CD4-positive, alpha-beta T cell treated with Interferon gamma for 1 hour (primary cell): ENCODE measurements at regions not wholly inside any gene's neighbourhood (a gene's known extent, or its start where the extent isn't known, plus 50 kb on each side); places are given as distances from the start of the nearest gene placed in this dataset.
"Not testable (repeated sequence)": the region's sequence is repeated elsewhere in the genome, so short reads cannot be mapped to it uniquely, and the experiment has no call there.

ENCODE experiments used
- DNase-seq: peaks from one replicate; pipeline ENCODE4 v3.0.0-alpha.2; 2020

- no peak for DNase-seq
Measured at GRCh38 chr4:19193274-19193981, 1058.3 kb upstream of the SLIT2 start.

- no peak for DNase-seq
Measured at GRCh38 chr4:19191979-19192650, 1059.6 kb upstream of the SLIT2 start.

GRCh38 chr4:19187691-19188090, 1064.0 kb upstream of the SLIT2 start:
- DNase-seq: no peak

GRCh38 chr4:19187096-19187495, 1064.6 kb upstream of the SLIT2 start:
- no peak for DNase-seq

- DNase-seq: not testable (repeated sequence)
Measured at GRCh38 chr4:19181631-19182030, 1070.1 kb upstream of the SLIT2 start.

DNA sequence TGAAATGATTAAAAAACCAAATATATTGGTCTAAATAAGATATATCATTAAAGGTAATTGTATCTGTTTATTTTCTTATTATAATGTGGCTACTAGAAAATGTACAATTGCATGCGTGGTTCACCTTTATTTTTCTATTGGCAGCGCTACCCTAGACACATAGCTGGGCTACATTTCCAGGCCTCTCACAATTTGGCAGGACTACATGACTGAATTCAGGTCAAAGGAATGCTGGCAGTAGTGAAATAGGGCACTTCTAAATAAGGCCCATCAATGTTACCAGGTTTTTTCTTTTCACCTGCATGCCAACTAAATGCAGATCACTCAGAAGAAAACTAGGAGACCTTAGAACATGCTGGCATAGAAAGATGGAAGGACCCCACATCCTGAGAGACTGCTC, 1072.9 kb upstream of the SLIT2 start:
- DNase-seq: no peak

DNA sequence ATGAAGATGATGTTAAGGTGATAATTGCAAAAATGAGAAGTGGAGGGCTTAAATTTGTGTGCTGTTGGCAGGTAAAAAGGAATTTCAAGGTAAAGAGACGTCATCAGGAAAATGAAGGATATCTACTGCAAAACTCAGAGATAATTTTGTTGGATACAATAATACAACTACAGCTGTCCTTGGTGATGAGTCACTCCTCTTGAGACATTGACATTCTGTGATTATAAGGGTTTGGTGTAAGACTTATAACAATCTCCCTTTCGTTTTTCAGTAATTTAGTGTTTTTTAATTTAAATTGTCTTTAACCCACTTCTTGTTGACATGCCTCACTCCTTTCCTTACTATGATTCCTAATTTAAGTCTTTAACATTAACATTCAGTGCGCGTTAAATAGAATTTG, 1074.1 kb upstream of the SLIT2 start:
- no peak for DNase-seq

DNA sequence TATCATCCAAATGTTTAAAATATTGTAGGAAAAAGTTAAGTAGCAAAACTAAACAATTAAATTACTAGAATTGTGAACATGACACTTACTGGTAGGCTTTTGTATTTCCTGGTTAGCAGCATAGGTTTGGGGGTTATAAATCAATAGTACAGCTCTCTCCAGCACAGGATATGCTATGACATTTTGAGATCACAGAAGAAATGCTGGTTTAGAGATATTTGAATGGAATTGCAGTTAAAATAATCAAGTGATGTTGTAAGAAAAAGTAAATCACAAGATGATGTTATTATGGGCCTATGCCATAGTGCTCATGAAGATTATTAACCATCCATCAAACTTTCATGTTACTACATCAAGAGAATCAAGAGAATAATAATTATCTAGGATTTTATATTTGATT, 1079.9 kb upstream of the SLIT2 start:
- DNase-seq: no peak

DNA sequence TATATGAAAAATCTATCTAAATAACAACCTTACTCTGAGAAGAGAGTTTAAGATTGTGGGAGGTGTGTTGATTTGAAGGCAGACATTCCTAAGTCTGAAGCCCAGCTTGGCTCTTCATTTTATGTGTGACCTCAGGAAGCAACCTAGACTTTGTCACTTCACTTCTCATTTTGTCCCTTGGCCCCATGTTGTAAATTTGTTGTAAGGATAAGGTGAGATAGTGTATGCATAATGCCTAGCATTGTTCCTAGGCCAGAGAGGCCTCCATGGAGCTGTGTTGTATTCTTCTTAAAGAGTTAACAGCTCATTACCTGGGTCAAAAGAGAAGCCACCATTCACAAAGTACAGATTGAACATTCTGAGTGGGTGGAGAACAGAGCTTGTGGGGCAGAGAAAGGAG, 1084.4 kb upstream of the SLIT2 start:
- no peak for DNase-seq

DNA sequence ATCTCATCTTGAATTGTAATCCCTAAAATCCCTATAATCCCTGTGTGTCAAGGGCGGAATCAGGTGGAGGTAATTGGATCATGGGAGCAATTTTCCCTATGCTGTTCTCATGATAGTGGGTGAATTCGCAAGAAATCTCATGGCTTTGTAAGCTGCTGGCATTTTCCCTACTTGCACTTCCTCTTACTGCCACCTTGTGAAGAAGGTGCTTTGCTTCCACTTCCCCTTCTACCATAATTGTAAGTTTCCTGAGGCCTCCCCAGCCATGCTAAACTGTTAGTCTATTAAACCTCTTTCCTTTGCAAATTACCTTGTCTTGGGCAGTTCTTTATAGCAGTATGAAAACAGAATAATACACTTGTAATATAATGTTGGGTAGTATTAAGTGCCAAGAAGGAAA, 1087.4 kb upstream of the SLIT2 start:
- DNase-seq: no peak

DNA sequence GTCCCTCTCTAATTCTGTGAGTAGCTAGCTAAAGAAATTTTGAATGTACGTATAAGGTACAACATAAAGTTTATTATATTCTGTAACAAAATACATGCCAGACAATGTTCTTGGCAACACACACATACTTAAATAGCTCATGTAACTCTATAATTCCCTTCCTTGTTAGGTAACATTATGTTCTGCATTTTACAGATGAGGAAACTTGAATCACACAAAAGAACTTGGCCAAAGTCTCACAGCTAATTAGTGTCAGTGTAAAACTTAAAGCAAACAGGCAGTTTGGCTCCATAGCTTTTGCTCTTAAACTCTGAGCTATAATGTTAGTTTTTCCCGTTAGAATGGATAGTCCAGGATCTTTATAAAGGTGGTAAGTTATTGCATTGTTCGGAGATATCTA, 1091.8 kb upstream of the SLIT2 start:
- no peak for DNase-seq

DNA sequence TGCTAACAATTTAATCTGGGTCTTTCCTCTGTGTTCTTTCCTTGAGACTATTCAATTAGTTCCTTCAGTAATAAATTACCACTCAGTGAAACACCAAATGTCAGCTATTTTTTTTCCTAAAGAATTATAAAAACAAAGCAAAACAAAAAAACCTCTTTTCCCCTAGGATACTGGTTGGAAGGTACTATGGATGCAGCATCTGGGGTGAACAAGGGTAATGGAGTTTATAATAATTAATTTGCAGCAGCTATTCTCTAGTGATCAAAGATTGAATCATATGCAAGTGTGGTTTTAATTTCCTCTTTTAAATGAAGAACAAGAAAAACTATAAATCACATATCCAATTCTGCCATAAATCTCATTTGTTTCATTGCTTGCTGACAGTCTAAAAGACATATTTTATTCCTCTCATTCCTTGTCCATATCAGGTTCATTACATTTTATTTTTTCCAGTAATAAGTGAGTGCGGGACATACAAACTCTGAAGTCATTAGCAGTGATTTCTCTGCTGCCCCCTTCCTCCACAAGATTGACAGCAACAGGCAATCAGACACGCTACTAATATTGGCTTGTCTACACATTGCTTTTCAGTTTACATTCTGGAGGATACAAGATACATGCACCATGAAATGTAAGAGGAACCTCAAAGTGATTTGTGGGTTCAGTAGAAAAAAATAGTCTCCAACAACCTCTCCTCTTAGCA, 1093.4 kb upstream of the SLIT2 start:
- DNase-seq: no peak

DNA sequence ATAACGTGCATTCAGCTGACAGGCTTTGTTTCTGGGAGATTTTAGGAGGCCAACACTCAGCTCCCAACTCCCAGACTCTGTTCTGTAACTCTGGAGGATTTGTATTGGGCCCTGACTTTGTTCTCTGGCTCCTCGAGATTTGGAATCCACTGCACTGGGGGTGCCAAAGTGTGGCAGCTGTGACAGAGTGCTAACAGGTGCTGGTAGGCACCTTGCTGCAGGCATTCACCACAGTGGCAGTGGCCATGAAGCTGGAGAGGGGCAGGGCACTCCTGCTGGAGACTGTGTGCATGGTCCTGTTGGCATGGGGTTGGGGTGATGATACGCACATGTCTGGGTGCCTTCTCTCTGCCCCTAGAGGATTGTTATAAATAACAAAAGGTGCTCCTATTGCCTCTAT, 1094.9 kb upstream of the SLIT2 start:
- DNase-seq: no peak

- no peak for DNase-seq
Measured at GRCh38 chr4:19155568-19155967, 1096.1 kb upstream of the SLIT2 start.

- DNase-seq: not testable (repeated sequence)
Measured at GRCh38 chr4:19154267-19154666, 1097.4 kb upstream of the SLIT2 start.

DNA sequence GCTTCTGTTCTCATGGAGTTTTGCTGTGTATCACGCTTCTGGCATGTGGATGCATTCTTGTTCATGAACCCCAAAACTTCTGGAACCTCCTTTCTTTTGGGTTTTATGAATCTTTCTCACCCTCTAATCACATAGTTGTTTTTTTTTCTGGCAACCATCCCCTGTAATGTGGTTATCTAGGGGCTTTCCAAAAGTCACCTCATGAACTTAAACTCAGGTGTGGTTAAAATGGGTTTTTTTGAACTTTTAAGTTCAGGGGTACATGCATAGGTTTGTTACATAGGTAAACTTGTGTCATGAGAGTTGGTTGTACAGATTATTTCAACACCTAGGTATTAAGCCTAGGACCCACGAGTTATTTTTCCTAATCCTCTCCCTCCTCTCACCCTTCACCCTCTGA, 1099.4 kb upstream of the SLIT2 start:
- DNase-seq: no peak

DNA sequence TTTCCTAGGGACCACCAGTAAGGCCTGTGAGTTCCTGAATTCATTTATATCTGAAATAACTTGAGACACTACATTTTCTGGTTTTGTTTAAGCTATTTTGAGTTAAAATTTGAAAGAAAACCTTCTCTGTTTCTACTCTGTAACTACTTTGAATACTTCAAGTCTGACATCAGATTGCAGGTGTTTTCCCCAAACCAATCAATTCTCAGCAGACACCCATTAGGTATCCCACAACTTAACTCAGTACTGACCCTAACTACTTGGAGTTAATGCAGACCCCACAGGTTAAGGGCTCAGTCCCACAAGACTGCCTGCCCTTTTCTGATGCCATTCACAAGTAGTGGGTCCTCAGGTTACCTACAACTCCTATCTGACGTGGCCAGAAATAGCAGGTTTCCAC, 1100.0 kb upstream of the SLIT2 start:
- DNase-seq: no peak

DNA sequence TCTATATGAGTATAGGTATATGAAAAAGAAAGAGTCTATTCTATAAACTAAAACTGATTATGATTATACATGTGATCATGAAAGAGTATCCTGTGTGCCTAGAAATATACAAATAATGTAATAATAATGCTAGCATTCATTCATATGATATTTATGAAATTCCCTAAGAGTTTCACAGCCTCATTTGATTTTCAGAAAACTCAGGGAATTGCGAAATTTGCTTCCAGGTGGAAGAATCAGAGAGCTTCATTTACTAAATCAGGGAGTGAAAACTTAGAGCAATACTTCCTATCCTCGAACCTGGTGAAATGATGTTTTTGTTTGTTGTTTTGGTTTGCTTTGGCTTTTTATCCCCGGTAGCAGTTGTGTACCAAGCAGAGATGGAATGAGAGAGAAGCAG, 1105.7 kb upstream of the SLIT2 start:
- no peak for DNase-seq

DNA sequence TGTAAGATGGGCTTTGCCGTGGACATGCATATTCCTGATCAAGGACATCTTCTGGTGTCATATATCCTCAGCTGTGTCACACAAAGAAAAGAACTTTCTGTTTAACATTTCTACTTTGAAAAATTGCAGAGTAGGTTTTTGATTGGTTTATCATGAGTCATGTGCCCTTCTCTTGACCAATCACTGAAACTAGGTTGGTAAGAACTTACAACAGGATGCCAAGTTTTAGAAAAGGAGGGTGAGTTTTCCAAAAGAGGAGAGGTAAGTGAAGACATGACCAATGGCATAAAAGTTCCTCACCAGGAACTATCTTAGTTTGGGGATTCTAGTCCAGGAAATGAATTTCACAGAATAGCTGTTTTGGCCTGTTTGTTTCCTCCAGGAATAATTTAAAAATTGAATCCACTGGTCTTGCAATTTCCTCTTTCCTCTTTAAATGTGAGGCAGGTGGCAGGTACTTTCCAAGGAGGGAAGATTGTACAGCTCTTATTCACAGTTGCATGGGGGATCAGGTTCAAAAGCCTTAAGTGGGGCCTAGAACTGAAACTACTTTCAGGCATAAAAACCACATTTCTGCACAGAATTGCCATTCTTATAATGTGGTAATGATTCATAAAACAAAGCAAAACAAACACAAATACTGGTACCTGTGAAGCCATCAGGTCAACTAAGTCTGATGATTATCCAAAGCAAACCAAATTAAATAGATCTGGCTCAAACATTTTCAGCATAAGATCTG, 1114.5 kb upstream of the LCORL start:
- no peak for DNase-seq

GRCh38 chr4:19134685-19135084, 1113.1 kb upstream of the LCORL start:
- no peak for DNase-seq

DNA sequence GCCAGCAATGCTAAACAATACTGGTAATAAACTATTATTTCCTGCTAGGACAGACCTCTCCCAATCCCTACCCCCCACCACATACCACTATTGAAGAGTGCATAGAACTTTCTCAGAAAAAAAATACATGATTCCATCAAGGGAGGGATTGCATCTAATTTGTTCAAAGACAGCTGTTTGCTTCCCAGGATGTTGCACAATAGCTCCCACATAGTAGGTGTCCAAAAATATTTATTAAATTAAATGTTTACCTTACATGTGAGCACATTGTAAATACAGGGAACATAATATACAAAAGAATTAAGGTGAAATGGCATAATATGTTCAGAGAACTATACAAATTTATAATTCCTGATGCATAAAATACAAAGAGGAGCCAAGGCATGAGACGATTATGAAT, 1111.8 kb upstream of the LCORL start:
- no peak for DNase-seq

GRCh38 chr4:19130866-19131265, 1109.3 kb upstream of the LCORL start:
- DNase-seq: no peak

DNA sequence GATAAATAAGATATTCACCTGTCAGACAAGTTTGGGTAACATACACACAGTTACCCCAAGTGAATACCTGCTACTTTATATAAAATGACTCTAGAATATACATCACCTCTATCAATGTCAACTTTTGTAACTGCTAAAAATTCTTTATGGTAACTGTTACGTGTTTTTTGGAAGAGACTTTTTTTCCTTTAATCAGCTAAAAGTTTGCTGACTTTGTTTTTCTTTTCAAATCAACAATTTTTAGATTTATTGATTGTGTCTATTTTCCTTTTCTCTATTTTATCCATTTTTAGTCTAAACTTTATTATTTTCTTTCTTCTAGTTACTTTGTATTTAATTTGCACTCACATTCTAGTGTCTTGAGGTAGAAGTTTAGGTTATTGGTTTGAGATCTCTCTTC, 1106.6 kb upstream of the LCORL start:
- no peak for DNase-seq

DNA sequence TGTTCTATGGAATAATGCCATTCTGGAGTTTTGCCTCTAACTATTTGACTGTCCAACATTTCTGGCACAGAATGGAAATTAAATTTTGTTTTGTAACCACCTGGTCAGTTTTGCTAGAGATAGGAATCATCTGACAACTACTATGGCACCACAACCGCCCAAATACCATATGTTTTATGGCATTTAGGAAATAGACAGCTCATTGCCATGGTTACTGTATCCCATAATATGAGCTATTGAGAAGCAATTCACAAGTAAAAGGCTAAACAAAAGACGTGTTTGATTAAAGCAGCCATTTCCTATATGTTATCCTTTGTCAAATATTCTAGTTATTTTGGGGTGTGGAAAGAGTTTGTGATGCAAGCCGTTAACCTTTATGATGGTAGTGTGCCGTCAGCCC, 1105.3 kb upstream of the LCORL start:
- DNase-seq: no peak
